GM12878 (cell line): ENCODE measurements at regions not wholly inside any gene's neighbourhood (a gene's known extent, or its start where the extent isn't known, plus 50 kb on each side); places are given as distances from the start of the nearest gene placed in this dataset.

Experiments used
- ATF2 ChIP-seq: IDR thresholded peaks from 2 replicates; pipeline ENCODE4 v1.6.1; 2012; ENCODE audit warnings: low read length, inconsistent platforms
- CHD1 ChIP-seq: IDR thresholded peaks from 2 replicates; pipeline ENCODE4 v1.6.1; 2012; ENCODE audit warnings: low read depth, low read length, improper control_type of control experiment
- HCFC1 ChIP-seq: fragments of 150-350 bp; IDR thresholded peaks from 2 replicates; pipeline ENCODE4 v1.6.1; 2014; ENCODE audit warnings: low read length
- LARP7 ChIP-seq: fragments of 450-650 bp; IDR thresholded peaks from 2 replicates; pipeline ENCODE4 v1.6.1; 2017; ENCODE audit warnings: mild to moderate bottlenecking
- MTA3 ChIP-seq: IDR thresholded peaks from 2 replicates; pipeline ENCODE4 v1.6.1; 2012; ENCODE audit warnings: low read length, inconsistent platforms, borderline replicate concordance
- NR2C1 ChIP-seq: fragments of 450-650 bp; IDR thresholded peaks from 2 replicates; pipeline ENCODE4 v1.6.1; 2017; ENCODE audit warnings: antibody characterized with exemption, mild to moderate bottlenecking, moderate library complexity
- PKNOX1 ChIP-seq: fragments of 450-650 bp; IDR thresholded peaks from 2 replicates; pipeline ENCODE4 v1.6.1; 2016; ENCODE audit warnings: mild to moderate bottlenecking
- POLR2A ChIP-seq: IDR thresholded peaks from 2 replicates; pipeline ENCODE4 v1.6.1; 2011; ENCODE audit warnings: low read depth, mild to moderate bottlenecking, low read length
- RFX5 ChIP-seq: IDR thresholded peaks from 2 replicates; pipeline ENCODE4 v1.6.1; 2011; ENCODE audit warnings: low read depth, low read length, improper control_type of control experiment
- SIX5 ChIP-seq: IDR thresholded peaks from 2 replicates; pipeline ENCODE4 v1.6.1; 2011; ENCODE audit warnings: mild to moderate bottlenecking, low read depth, low read length, moderate library complexity; ENCODE audit not compliant: severe bottlenecking
- SMC3 ChIP-seq: IDR thresholded peaks from 2 replicates; pipeline ENCODE4 v1.6.1; 2011; ENCODE audit warnings: low read length, improper control_type of control experiment, borderline replicate concordance
- ZNF592 ChIP-seq: fragments of 450-650 bp; IDR thresholded peaks from 2 replicates; pipeline ENCODE4 v1.6.1; 2017; ENCODE audit warnings: mild to moderate bottlenecking, moderate library complexity

GRCh38 chr1:181202986-181203555 is 114.6 kb downstream of the IER5 start (continued):
- TF ChIP-seq ZNF592 (no peak), ATF2 (no peak), HCFC1 (no peak), MTA3 (no peak), SMC3 (no peak), CHD1 (no peak), POLR2A (no peak), PKNOX1 (no peak), NR2C1 (no peak), SIX5 (no peak), RFX5 (no peak), LARP7 (no peak)
